Suppressor macrophage treated with lipopolysaccharide for 4 hours (primary cell): ENCODE measurements at regions not wholly inside any gene's neighbourhood (a gene's known extent, or its start where the extent isn't known, plus 50 kb on each side); places are given as distances from the start of the nearest gene placed in this dataset.
"Not testable (repeated sequence)": the region's sequence is repeated elsewhere in the genome, so short reads cannot be mapped to it uniquely, and the experiment has no call there.

Experiments
- DNase-seq: peaks from one replicate; pipeline ENCODE4 v3.0.0-alpha.2; 2020

DNA sequence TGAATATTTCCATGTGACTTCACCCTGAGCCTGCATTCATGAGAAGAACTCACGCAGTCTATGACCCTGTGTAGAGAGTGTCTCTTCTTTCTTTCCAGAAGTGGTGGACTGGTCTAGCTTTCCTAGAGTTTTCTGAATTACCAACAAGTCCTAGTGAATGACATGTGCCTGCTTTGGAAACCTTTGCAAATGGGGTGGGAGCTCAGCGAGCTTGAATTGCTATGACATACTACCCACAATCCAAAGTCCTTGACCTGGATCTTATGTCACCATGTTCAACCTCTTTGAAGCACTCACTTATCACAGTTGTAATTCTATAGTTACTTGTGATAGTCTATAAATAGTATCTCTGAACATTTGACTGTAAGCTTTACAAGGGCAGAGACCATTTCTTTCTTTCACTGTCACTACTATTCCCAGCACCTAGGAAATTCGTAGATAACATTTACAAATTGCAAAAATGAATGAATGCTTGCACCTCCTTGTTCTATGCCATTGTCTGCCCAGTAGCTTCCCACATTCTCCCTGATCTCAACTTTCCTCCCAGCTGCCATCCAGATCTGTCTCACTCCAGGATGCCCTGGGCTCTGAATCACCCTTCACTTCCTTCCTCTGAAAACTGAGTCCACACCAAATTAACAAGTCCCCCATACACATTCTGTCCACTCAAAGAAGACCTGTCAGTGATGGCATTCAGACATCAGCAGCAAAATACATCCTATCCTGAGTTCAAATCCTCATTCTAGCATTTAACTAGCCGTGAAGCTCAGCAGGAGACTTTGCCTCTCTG, 201.9 kb upstream of the SESN3 start:
- DNase-seq: no peak

DNA sequence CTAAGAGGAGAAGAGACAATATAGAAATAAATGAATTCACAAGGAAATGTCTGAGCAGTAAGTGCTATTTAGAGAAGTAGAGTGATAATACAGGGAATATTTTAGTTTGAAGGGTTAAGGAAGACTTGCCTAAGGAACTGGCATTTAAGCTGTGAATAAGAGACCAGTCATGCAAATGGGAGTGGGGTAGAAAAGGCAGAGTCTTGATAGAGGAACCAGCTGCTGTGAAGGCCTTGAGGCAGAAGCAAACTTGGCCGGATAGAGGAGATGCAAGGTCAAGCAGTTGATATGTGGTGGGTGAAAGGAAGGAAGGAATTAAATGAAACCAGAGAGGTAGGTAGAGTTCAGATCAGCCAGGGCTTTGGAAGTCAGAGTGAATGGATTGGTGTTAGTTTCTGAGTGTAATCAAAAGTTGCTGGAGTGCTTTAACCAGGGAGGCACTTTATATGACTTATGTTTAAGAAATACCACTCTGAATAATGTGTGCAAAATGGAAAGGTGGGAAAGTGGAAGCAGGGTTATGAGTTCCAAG, 198.4 kb upstream of the SESN3 start:
- DNase-seq: peak; percentile 41

GRCh38 chr11:95426823-95427462, 195.9 kb upstream of the SESN3 start:
- DNase-seq: no peak

GRCh38 chr11:95419915-95420314, 188.9 kb upstream of the SESN3 start:
- no peak for DNase-seq

GRCh38 chr11:95418916-95419315, 187.9 kb upstream of the SESN3 start:
- no peak for DNase-seq

DNA sequence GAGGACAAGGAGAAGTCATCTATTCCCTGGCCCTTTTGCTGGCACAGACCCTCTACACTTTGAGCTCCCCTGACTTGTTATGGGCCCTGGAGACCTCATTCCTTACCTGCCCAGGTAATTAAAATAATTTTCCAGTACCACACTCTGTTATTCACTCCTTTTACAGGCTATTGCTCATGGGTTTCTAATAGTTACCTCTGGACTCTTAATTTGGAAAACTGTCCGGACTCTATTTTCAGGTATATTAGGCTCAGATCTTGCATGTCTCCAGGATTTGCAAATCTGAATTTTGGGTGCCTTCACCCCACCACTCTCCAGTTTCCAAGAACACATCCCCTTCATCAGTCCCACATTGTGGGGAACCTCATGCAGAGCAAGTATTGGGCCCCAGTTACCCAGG, 186.8 kb upstream of the SESN3 start:
- no peak for DNase-seq

DNA sequence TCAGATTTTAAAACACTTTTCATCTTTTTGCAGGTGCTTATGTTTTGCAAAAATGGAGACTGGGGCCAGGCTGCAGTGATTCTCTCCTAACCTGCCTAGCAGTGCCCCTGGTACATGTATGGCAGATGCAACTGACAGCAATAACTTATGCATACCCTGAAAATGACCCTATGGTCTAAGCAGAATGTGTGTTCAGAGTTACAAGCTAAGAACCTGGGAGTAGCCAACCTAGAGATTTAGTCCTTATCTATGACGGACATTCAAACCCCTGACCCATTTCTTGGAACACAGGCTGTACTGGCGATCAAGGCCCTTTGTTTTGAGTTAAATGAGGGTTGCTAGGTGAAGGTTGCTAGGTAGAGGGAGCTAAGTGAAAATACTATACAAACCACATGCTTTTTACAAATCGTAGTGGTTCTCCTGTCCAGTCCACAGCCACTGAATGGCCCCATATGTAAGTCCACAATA, 184.9 kb upstream of the SESN3 start:
- DNase-seq: no peak

DNA sequence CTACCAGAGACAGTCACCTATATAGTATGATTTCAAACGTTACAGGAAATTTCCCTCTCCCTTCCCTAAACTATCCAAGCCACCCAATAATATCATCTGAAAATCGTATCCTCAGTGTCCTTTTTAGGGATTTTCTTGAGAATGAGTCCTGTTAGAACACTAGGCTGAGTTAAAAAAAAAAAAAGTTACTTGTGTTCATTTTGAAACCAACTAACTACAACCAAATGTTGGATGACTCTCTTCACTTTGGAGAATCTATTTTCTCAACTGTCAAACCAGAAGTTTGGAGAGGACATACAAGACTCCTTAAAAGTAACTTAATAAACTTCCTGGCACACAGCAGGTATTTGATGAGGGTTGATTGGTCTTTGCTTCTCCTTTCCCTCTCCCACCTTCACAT, 183.2 kb upstream of the SESN3 start:
- DNase-seq: no peak

DNA sequence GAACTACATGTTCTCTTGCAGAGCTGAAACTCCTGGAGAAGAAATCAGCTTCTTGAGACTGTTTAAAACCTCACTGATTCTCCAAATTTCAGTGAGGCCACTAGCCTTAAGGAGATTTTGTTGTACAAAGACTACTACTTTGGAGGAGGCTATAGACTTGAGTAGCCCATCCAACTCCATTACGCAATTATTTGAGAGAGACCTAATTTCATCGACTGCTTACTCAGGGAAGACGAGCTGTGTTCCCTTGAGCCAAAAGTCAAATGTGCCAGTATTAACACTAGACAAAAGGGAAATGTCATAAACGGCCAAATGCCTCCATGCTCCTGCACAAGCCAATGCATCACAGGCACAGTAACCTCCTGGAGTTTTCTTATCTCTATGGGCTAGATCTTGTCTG, 182.8 kb upstream of the SESN3 start:
- DNase-seq: no peak

GRCh38 chr11:95413021-95413420, 182.0 kb upstream of the SESN3 start:
- DNase-seq: no peak

DNA sequence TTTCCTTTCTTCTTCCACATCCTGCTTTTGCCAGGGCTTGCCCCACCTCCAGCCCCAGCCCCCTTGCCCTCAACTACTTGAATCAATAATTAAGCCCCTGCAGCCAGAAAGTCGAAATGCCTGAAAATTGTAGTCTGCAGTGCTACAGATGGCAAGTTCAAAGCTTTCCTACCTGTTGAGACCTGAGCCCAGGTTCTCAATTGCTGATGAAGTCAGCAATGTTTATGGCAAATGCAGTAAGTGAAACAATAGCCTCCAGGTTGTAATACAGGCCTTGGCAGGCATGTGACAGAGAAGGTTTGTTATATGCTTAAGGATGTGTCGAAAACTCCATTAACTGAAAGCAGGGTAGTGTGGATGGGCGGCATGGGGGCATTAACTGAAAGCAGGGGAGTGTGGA, 181.1 kb upstream of the SESN3 start:
- no peak for DNase-seq

DNA sequence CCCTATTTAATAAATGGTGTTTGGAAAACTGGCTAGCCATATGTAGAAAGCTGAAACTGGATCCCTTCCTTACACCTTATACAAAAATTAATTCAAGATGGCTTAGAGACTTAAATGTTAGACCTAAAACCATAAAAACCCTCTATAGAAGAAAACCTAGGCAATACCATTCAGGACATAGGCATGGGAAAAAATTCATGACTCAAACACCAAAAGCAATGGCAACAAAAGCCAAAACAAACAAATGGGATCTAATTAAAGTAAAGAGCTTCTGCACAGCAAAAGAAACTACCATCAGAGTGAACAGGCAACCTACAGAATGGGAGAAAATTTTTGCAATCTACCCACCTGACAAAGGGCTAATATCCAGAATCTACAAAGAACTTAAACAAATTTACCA, 179.7 kb upstream of the SESN3 start:
- DNase-seq: not testable (repeated sequence)

DNA sequence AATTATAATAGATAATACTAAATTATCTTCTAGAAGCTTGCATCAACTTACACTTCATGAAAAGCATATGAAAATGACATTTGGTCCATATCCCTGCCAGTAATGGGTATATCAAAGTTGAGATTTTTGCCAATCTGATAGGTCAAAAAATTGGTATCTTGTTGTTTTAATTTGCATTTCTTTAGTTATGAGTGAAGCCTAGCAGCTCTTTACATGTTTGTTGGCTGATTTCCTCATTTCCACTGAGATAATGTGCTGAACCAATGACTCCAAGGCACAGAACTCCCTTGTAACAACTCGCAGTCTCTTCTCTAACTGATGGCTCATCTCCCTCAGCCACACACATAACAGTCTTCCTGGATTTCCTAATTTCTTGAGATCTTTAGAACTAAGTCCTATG, 175.3 kb upstream of the SESN3 start:
- no peak for DNase-seq

DNA sequence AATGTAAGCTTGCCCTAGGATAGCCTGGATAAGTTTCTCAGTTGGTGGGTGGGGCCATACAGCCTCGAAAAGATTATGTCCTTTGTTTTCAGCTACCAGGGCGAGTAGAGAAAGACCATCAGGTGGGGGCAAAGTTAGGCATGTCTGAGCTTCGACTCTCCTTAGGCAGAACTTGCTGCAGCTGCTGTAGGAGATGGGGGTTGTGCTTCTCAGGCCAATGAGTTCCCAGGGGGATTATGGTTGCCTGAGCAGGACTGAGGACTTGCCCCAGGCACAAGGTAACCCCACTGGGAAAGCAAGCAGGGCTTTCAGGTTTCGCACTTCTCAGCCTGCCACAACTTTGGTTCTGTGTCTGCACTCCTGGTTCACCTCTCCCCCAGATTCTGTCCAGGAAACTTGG, 173.4 kb upstream of the SESN3 start:
- DNase-seq: no peak

GRCh38 chr11:95398437-95399112, 167.6 kb upstream of the SESN3 start:
- peak; percentile 8 for DNase-seq

DNA sequence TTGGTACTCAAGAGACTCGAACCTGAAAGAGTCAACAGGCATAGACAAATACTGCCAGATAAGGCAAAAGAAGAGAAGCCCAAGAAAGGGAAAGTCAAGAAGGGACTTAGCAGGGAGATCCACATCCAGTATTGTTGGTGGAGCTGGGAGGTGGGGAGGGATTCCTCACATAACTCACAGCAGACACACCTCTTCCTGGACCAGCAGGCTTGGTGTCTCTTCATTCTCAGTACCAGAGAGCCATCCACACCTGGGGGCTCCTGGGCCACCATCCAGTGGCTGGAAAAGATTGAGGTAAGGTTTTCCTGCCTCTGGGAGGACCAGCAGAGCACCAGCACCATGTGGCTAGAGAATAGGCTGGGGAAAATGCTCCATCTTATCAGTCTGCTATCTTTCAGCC, 161.6 kb upstream of the SESN3 start:
- DNase-seq: no peak

DNA sequence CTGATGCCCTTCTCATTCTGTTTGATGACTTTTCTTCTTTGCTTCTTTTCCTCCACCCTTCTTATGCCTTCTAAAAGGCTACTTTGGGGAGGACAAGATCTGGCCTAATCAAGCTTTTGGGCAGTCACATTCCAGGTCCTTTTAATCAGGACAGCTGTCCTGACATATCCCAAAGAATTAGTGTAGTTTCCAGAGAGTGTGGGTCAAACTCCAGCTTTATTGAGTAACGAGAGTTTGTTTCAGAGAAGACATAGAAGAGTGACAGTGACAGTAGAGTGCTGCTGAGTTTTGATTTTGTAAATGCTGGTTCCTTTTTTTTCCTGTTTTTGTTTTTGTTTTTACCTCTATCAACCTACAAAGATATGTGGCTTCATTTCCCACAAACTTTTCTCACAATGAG, 158.4 kb upstream of the SESN3 start:
- no peak for DNase-seq

- no peak for DNase-seq
Observed at GRCh38 chr11:95388086-95388485, 157.1 kb upstream of the SESN3 start.

DNA sequence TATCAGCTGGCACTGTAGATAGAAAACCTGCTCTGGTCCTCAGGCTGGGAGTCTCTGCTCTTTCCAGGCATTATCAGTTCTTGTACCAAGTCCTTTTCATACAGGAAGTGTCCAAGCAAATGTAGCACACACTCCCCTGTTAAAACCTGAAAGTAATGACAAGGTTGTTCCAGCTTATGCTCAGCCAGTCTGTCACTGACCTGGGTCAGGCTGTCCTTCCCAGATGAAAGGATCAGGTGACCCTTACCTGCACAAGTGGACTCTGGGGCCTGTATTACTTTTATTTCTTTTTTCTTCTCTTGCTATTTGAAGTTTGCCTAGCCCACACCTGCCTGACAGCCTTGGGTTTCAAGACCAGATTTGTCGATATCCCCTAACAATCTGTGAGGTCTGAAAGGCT, 156.3 kb upstream of the SESN3 start:
- no peak for DNase-seq

GRCh38 chr11:95385577-95385976, 154.6 kb upstream of the SESN3 start:
- DNase-seq: no peak

DNA sequence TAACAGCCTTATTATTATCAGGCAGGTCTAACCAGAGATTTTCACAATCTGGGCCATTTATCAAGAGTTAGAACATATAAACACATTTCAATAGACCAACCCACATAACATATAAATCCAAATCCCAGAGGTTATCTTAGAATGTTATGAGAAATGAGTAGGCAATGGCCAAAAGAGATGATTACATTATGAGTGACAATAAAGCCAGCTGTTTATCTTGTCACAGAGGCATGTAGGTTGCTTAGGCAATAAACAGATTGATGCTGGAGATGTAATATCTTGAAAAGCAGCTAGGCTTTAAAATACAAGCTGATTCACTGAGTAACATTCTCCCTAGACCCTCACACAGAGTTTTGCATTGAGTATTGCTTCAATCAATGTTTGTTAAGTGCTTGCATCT, 148.5 kb upstream of the SESN3 start:
- DNase-seq: no peak

- DNase-seq: no peak
Observed at GRCh38 chr11:95378789-95379188, 147.8 kb upstream of the SESN3 start.

DNA sequence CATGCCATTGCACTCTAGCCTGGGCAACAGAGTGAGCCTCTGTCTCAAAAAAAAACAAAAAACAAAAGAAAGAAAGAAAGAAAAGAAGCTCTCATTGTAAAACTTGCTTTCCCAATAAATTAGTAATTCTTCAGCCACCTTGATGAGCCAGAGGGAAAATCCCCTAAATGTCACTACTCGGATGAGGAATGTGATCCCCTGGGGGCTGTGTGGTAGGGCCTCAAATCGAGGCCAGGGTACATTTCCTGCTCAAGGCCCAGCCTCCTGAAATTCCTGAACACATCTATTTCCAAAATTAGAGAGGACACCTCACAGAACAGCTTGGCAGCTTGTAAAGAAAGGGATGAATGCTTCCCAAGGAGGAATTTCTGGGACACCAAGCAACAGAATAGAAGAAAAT, 147.1 kb upstream of the SESN3 start:
- no peak for DNase-seq

GRCh38 chr11:95375886-95376285, 144.9 kb upstream of the SESN3 start:
- DNase-seq: no peak
